GM21360 (cell line): ENCODE measurements at regions not wholly inside any gene's neighbourhood (a gene's known extent, or its start where the extent isn't known, plus 50 kb on each side); places are given as distances from the start of the nearest gene placed in this dataset.
"Not testable (repeated sequence)": the region's sequence is repeated elsewhere in the genome, so short reads cannot be mapped to it uniquely, and the experiment has no call there.

Experiments used
- ATAC-seq: cut with Tn5 transposase; IDR thresholded peaks from one replicate; pipeline ENCODE4 v1.9.1; 2021; ENCODE audit warnings: mild to moderate bottlenecking, moderate library complexity; ENCODE audit not compliant: unreplicated experiment

DNA sequence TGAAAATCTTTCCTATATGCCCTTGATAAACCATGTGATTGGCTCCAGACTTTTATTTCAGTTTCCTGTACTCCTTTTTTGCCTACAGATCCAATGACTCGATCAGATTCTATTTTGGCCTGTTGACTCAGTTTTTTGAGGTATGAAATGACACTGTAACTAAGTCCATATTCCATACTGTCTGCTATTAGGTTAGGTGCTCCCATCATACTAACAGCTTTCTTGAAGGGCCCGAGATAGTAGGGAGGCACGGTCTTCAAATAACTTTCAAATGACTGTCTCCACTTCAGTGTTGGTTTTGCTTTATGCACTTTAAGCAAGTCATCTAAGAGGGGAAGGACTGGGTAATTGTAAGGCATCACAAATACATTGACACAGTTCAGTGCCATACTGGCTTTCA is 295.4 kb upstream of the DAB2 start:
- no peak for ATAC-seq

DNA sequence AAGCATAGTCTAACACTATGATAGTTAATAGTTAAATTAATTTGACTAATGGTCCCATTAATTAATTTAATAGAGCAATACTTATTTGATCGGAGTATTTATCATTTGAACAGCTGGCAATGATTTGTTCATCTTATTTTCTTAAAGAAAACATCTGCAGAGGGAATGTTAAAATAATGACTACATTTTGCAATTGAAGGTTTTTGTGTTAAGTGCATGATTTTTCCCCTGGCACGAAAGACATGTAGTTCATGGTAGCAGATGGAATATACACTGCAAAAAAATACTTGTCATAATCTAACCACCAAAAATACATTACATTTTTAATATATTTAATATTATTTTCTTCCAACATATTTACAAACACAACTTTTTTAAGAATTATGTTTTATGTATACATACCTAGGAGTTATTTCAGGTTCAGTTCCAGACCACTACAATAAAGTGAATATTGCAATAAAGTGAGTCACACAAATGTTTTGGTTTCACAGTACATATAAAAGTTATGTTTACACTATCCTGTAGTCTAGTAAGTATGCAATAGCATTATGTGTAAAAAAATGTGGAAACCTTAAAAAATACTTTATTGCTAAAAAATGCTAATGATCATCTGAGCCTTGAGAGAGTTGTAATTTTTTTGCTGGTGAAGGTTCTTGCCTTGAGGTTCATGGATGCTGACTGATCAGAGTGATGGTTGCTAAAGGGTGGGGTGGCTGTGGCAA is 292.6 kb upstream of the DAB2 start:
- ATAC-seq: no peak

DNA sequence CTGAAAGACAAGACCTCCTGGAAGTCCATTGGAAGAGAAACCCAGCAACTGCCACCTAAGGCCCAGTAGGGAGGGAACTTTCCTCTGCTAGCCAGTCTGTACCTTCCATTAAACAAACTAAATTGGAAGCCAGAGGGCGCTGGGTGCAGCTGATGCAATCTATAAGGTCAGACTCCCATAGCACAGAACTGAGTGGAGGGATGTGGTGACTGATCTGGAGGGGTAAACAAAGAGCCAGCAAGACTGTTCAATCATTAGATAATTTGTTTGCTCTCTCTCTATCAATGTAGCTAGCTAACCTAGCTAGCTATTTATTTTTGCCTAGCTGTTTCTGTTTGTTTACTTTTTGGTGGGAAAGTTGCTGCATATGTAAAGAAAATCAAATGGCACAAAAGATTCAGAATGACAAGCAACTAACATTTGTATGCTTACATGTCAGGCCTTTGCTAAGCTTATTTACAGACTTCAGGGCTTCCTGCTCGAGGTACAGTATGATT is 291.8 kb upstream of the DAB2 start:
- ATAC-seq: peak; percentile 75

DNA sequence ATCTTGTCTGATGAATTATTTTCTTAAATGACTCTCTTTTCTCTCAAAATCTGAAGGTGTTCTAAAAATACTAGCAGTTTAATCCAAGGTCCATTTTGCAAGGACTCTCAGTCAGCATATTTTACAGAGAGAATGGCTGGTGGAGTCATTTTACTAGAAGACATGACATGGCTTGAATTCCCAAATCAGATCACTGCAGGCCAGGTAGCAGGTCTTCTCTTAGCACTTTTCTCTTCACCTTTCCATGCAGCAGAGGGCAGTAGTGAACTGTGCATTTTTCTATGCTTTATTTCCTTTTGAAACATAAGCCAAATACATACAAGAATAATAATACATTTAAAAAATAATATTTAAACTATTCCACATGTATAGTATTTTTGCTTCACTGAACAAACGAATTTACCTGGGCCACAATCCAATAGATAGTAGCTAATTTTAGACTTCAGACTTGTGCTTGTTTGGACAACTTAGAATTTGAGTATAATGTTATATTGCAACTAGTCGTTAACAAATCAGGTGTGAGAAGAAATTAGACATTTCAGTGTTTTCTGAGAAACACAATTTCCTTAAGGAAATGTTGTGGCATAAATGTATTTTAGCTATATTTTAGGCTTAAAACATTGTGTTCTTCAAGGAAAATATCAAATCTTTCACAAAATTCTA is 289.4 kb upstream of the DAB2 start:
- no peak for ATAC-seq

DNA sequence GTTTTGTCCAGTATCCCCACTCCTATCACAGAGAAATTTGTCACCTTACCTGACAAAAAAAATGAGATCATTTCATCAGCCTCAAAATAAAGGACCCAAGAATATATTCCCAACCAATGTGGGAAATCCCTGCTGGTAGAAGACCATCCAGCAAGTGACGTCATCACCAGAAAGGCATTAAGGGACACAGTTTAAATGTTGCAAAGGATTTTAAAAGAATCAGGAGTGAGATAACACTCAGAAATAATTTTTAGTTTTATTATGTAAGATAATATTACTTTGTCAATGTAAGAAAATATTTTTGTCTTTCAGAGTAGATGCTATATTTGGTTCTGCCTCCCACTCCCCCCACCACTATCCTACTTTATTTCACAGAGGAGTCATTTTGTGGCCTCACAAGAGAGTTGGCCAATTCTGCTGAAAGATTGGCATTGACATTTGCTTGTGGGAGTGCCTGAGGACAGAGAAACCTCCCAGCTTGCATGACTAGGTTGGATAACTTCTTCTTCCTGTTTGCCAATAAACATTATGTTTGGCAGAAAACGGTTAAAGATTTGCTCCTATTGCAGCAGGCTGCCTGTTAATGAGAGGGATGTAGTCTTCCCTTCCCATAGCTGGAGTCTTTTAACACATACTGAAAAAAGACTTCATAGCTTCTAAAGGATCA is 288.6 kb upstream of the DAB2 start:
- ATAC-seq: no peak

DNA sequence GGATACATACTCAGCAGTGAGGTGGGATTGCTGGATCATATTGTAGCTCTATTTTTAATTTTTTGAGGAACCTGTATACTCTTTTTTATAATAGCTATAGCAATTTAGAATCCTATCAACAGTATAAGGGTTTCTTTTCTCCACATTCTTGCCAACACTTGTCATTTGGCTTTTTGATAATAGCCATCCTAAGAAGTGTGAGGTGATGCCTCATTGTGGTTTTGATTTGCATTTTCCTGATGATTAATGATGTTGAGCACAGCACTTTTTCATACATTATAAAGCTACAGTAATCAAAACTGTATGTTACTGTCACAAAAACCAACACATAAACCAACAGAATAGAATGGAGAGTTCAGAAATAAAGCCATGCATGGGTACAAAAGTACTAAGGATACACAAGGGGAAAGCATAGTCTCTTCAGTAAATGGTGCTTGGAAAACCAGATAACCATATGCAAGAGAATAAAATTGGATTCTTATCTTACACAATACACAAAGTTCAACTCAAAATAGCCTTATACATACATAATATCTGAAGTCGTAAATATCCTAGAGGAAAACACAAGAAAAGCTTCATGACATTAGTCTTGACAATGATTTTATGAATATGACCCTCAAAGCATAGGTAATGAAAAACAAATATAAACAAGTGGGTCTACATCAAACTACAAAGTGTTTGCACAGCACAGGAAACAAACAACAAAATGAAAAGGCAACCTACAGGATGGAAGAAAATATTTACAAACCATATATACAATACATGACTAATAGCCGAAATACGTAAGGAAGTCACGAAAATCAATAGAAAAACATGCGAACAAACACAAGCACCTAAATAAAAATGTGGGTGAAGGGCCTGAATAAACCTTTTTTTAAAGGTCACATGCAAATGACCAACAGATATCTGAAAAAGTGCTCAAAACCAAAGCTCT is 287.8 kb upstream of the DAB2 start:
- no peak for ATAC-seq

DNA sequence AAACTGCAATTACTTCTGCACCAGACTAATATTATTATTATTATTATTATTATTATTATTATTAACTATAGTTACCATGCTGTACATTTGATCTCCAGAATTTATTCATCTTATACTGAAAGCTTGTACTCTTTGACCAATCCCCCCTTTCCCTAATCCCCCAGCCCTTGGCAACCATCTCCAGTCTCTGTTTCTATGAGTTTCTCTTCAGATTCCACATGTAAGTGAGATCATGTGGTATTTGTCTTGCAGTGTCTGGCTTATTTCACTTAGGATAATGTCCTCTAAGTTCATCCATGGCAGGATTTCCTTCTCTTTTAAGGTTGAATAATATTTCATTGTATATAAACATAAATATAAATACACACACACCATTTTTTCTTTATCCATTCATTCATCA is 287.0 kb upstream of the DAB2 start:
- ATAC-seq: no peak

DNA sequence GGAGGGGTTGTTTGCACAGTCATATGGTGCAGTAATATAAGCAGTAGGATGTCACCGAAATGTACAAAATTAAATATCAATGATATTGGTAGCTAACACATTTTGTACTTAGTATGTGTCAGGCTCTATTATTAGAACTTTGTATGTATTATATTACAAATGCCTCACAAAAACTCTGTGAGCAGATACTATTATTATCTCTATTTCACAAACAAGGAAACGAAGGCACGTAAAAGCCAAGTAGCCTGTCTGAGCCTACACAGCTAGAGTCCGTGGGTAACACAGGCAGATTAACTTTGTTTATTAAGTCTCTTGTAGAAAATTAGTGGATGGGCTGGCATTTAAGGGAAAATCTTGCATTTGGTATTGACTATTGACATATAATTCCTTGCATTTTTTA is 284.3 kb upstream of the DAB2 start:
- no peak for ATAC-seq

DNA sequence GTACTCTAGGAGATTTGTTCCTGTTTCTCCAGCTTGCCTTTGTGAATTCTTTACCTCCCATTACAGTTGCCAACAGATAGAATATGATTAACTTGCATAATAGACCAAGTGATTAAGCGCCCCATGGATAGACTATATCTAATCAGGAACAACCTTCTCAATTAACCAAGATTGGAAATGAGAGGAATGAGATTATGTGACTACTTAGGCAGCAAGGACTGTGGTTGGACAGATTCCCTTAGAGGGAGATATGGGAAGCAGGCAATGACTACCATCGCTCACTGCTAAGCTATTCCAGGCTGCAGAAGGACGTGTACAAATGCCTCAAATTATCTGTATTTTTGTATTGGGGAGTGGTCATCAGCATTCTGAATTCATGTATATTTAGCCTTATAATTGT is 278.1 kb upstream of the DAB2 start:
- ATAC-seq: no peak

DNA sequence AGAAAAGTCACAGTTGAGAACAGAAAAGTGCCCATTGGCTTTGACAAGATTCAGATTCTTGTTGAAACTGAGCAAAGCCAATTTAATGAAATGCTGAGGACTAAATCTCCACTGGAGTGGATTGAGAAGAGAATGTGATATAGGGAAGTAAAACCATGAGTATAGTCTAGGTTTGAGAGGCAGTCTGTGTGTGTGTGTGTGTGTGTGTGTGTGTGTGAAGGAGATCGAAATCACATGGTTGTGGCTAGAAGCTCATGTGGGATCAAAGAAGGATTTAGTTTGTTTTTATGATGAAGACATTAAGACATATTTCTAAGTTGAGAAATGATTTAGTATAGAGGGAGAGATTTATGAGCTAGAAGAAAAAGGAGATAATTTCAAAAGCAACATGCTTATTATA is 275.7 kb upstream of the DAB2 start:
- ATAC-seq: no peak

DNA sequence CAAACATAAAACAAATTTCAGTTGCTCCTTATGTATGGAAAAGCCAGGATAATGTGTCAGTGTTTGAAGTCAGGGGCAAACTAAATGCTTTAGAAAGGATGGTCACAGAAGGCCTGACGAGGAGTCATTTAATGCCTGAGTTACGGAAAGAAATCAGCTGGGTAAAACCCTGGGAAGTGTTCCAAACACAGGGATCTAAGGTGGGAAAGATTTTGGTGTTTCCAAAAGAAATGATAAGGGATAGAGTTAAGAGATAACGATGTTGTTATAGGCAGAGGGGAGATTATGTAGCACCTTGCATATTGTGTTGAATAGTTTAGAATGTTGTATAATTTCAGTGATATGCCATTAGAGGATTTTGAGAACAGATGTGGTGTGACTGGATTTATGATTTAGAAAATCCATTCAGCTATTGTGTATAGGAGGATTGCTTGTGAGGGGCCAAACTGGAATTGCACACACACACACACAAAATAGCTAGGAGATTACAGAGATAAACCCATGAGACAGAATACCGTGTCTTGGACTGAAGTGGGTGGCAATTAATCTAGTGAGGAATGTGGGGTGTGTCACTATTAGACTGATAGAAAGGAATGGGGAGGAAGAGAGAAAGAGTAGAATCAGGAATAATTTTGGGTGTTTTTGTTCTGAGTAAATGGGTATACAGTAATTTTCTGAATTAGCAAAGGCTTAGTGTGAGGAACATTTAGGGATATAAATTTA is 274.2 kb upstream of the DAB2 start:
- no peak for ATAC-seq

DNA sequence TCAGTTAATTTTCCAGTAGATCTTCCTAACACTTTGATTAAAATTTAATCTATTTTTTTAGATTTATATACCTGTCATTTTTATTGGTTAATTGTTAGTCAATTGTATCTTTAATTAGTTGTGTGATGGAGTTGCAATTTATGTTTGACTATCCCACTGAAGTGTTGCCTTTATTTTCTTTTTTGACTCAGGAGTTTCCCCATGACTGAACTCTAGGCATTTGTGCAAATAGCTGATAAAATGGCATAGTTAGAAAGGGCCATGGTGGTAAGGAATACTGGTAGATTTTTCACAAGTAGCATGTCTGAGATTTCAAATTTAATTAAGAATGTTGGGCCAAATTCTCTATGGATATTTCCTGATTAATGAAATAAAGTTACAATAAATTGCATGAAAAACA is 273.1 kb upstream of the DAB2 start:
- ATAC-seq: no peak

DNA sequence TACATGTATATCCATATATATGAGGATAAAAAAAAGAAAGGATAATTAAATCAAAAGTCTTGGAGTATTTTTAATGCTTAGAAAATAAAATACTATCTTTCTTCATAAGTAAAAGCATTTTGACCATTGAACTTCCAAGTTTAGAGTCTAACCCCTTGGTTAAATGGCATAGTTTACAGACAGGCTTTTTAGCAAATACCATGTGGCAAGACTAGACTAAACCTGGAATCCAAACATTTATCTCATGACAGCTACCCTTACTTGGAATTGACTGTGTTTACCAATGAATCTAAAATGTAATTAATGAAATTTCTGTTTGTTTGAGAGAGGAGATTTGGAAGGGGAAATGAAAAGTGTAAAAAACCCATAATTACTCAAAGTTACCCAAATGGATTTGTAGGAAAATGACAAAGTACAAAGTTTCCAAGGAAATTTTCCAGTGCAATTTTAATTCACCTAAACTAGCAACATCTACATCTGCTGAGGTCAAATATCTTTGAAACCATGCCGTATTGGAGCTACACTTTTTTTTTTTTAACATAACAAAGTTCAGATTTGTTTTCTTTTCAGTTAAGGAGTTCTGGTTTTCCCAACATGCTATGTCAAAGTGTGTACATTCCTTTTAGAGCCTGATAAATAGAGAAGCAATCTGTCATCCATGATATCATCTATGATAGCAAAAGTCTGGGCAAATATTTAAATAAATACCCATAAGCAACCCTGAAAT is 272.1 kb upstream of the DAB2 start:
- ATAC-seq: no peak

DNA sequence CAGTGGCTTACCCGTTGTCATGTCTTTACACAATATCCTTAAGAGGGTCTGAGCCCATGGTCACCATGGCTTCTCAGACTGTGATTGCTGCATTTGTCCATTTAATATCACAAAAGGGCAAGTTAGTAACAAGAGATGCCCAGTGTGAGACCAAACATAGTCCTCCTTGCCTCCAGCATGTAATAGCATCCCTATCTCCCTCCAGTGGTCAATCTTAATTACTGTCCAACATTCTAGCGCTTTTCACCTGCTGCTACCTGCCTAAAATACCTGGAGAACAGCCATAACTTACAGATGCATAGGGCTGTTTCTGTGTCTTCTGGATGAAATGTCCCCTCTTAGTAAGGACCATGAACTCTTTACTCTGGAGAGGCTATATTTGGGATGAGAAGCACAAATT is 267.2 kb upstream of the DAB2 start:
- ATAC-seq: no peak

DNA sequence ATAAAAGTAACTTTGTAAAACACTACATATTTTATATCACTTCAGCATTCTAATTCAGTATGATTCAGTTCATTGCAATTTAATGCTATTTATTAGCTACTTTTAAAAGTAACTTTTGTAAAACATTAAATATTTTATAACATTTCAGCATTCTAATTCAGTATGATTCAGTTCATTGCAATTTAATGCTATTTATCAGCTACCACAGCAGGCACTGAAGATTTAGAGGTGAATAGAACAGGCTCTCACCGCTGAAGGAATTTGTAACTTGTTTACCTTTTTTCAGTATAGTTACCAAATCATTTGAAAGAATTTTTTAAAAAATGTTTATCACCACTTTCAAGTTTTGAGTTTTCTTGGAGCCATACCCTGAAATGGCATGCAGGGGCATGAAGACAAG is 266.4 kb upstream of the DAB2 start:
- ATAC-seq: no peak

DNA sequence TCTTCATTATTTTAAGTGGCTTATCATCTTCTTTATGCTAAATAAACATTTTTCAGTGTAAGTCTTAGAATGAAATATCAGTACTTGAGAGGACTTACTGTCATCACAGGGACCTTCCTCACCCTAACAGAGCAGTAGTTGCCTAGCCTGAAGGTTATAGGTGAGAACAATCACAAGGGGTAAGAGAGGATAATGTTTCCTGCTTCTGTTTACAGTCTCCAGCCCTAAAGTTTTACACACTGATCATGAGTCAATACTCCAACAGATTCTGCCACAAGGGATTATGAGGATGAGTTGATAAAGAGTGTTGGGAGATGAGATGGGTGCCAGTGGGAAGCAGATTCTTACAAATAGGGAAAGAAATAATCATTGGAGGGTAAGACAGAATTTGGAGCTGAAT is 265.1 kb upstream of the DAB2 start:
- ATAC-seq: no peak

DNA sequence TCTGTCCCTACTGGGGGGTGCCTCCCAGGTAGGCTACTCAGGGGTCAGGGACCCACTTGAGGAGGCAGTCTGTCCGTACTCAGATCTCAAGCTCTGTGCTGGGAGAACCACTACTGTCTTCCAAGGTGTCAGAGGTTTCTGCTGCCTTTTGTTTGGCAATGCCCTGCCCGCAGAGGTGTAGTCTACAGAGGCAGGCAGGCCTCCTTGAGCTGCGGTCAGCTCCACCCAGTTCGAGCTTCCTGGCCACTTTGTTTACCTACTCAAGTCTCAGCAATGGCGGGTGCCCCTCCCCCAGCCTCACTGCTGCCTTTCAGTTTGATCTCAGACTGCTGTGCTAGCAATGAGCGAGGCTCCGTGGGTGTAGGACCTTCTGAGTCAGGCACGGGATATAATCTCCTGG is 263.1 kb upstream of the DAB2 start:
- not testable (repeated sequence) for ATAC-seq

DNA sequence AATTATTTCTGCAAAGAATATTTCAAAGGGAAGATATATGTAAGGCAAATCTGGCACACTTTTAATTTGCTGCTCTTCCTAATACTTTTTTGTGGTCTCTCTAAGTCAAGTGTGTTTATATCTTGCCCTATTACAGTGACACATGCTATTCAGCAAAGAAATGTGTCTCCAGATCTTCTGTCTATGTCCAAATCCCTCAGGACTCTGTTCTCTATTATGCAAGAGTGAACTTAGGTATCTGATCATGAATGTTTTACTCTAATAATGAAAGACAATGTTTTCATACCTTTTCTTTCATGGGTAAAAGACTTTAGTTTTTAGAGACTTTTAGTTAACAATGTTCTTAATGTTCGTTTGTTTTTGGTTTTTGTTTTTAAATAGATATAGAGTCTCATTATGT is 255.4 kb upstream of the DAB2 start:
- ATAC-seq: no peak

DNA sequence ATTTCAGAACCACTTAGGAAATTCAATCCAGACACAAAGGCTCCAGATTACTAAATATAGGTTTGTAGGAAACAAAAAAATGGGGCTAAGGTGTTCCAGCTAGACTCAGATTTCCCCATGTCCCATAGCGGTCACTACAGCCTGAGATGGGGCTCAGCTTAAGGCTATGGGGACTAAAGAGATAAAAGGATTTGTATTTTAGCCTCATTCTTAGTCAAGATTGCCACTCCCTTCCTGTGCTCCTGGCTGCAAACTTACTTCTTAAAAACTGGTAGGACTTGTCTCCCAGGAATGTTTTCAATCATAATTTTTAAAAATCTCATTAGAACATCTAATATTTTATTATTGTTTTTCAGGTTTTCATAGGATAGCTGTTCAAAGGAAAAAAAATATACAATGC is 253.8 kb upstream of the DAB2 start:
- no peak for ATAC-seq

DNA sequence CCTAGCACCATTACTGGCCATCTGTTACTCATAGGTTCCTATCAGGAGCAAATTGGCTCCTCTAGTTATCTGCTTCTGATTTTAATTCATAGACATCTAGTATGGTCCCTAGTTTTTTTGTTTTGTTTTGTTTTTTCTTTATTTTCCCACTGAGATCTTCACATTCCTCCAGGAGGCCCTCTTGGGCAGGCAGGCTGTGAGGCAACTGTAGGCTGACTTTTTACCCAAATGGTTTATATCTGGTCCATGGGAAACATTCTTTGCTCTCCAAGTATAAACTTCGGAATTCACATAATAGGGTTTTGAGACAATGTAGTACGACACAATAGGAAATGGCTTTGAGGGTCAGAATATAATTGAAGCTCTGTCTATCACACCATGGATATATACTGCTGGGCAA is 250.9 kb upstream of the DAB2 start:
- no peak for ATAC-seq
